Activated CD4-positive, alpha-beta T cell treated with anti-CD3 and anti-CD28 coated beads, Interleukin-10, Interleukin-2, amounts not matched to agents 100 ng/mL and 50 ng/mL, durations not matched to agents 16 hours and 8 hours (primary cell): ENCODE measurements at regions not wholly inside any gene's neighbourhood (a gene's known extent, or its start where the extent isn't known, plus 50 kb on each side); places are given as distances from the start of the nearest gene placed in this dataset.

Source experiments
- DNase-seq: peaks from one replicate; pipeline ENCODE4 v3.0.0-alpha.2; 2020

DNA sequence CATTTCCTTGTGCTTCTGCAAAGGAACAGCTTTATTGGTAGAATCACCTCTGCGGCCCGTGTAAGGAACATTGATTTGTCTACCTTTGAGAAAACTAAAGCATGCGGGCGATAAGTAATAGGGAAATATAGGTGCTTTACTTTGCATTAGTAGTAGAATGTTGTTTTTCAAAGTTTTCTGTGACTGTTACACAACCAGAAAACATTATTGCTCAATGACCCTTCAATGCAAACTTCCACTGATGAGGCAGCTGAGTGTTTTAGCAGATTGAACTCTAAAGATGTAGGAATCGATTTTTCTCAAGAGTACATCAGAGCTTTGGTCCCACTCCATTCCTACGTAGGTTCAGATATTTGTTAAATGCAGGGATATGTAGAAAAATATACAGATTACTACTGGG lies 427.8 kb downstream of the DNAJB9 start:
- DNase-seq, result no peak

DNA sequence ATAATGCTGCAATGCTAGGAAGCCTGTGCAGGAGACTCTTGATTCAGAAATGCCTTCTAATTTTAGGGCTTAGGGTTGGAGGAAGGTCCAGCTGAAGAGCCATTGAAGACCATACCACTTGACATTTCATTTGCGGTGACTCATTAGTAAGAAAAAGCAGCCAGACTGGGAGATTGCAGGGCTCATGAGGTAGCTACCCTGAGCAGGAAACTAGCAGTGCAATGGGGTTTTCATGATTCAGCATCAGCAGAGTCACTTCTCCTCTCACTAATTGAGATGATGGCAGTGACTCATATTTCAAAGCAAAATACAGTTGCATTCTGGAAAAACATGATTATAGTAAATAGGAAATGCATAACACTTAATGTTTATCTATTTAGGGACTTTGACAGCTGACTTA lies 434.1 kb downstream of the DNAJB9 start:
- no peak for DNase-seq

DNA sequence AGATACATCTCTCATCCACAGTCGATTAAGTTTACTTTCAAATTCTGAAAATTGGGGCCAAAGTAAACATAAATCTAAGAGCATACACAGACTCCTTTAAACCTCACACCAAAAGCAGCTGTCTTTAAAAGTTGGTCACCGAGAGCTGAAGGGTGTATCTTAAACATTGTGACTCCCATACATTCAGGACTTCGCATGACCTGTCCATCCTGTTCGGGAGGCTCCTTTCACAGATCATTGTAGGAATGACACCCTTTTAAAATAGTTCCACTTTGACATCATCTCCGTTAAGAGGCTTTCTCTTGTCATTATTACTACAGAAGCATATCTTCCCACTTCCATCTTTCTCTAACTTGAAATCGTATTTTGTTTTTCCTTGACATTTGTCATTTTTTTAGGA lies 440.0 kb downstream of the DNAJB9 start:
- DNase-seq, result no peak

DNA sequence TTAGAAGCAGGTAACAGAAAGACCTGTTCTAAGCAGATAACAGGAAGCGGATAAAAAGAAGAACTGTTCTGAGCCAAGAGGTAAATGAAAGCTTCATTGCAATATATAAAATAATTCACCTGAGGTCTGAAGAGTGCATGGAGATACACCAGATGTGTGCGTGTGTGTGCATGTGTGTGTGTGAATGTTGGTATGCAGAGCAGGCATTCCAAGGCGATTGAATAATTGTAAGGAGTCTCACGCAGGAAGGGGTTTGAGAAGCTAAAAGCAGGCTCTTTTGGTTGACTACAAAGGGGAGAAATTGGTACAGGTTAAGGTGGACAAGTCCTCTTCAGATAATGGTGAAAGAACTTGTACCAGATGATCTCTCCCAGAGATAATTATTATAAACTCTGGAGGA lies 450.6 kb downstream of the DNAJB9 start:
- DNase-seq, result no peak

DNA sequence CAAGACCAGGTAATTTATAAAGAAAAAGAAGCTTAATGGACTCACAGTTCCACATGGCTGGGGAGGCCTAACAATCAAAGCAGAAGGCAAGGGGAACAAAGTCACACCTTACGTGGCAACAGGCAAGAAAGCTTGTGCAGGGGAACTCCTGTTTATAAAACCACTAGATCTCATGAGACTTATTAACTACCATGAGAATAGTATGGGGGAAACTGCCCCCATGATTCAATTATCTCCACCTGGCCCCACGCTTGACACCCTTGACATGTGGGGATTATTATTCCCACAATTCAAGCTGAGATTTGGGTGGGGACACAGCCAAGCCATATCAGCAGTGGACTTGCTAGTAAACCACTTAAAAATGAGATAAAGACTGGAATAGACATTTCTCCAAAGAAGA lies 451.7 kb downstream of the DNAJB9 start:
- no peak for DNase-seq

DNA sequence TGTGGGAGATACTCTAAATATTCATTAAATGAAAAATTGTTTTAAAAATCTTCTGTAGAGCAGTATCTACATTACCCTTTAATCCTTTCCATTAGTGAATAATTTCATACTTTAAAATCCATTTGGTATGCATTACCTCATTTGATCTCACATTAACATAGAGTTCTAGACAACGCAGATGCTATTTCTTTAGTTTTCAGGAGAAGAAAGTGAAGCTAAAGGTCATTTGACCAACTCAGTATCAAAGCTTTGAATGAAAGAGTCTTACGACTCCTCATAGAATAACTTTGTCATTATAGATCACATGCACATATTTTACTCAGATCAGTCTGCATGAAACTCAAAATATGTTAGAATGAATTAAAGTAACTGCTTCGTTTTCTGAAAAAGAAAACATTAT lies 460.2 kb downstream of the DNAJB9 start:
- no peak for DNase-seq

DNA sequence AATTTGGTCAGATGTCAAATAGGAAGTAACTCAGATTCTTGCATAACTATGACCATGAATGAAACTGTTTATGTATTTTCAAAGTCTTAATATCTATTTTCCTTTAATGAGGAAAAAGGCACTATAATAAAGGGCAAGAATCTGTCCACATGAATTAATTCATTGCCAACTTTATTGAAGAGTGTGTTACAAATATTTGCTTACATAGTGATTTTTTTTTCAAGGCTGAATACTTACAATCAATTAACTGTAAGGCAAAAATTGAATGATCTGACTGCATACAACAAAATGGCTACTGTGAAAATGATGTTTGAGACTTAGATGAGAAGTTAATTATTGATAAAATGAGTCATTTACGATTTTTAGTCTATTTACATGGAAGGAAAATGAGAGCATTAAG lies 475.0 kb downstream of the DNAJB9 start:
- DNase-seq, result no peak

DNA sequence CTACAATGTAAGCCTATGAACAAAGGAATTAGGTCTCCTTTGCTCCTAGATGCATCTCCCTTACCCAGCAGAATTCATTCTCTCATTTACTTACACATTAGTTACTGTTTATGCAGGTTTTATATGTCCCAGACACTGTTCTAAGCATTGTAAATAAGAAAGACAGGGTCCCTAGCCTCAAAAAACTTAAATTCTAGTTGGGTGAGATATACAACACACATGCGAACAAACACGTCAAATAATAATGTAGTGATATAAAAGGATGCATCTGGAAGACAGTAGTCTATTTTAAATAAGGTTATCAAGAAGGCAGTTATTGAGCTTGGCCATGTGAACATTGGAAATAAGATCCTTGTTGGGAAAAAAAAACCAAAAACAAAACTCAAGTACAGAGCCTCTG lies 479.7 kb downstream of the DNAJB9 start:
- DNase-seq, result no peak

DNA sequence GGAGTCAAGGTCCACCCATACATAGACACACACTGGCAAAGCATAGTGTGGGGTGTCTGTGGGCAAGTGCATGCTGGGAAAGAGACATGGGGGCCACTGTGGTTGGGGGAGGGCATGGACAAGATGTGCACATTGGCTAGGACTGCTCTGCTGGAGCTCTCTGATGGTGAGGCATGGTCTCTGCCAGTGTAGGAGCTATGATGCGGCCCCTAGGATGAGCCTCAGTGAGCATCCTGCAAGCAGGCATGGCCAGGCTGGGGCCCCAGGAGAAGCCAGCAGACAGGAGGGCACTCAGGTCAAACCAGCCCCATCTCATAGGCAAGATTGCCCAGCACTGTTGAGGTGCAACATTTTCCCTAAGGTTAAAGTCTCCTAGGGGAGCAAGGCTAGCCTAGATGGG lies 489.4 kb downstream of the DNAJB9 start:
- no peak for DNase-seq

DNA sequence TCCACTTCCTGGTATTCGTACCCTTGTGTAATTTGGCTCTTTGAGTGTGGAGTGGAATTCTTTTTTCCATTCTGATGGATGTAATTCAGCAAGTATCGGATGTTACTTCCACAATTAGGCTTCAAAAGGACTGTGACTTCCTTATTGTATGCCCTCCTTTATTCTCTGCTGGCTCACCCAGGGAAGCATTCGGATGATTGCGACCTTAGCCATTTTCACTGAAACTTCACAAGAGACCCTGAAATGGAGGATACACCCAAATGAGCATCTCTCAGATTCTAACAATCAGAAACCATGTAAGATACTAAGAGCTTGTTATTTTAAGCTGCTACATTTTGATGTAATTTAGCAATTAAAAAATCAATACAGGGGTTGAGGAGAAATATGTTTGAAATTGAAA lies 493.1 kb downstream of the DNAJB9 start:
- no peak for DNase-seq

DNA sequence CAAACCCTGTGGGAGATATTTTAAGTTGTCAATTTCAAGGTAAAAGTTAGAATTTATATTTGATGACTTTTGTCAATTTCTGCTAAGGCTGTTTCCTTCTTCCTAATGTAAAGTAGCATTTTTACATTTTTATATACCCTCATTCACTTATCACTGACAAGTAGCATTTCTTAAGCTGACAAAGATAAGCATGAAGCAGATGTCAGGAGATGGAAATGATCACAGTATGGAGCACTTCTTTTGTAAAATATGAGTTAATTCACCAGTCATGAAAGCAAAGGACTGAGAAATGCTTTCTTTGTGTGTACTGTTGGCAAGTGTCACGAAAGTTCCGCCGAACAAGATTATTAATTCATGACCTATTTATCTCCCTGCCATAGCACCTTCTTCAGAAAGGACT lies 503.9 kb downstream of the DNAJB9 start:
- DNase-seq, result no peak

DNA sequence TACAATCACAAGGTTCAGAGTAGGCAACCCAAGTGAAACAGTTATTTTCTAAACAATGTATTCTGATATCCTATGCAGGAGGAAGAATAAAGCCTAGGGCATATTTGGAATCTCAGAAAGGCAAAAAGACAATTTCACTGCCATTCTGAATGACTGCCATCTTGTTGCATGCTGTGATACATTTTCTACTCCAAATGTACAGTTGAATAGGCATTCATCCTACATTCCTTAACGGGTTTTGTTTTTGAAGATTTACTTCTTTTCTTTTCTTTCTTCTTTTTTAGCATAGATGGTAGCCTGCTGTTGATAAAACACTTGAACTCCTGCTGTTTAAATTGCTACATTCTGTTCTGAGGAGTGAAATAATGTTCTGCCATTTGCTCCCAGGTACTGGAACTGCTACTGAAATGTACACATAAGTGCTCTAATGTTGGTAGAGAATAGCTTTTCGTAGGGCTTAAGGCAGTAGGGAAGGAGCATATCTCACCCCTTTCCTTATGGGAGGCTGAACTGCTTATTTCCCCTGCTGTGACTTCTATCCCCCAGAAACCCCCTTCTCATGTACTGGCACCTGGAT lies 506.8 kb downstream of the DNAJB9 start:
- DNase-seq, result no peak

DNA sequence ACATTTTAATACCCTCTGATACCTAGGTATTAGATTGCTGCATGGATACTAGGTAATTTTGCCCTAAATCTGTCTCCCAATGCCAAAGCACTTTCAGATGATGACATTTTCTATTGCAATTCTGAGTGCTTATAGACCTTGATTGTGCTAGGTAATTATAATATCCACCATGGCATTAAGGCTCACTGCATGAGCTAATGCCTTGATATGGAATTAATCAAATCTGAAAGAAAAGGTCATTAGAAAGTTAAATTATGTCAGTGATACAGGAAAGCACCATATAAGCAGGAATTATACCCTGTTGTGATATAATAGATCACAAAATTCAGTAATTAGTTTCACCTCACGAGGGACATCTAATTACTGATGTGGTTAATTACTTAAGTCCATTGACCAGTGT lies 521.4 kb downstream of the DNAJB9 start:
- DNase-seq, result no peak

DNA sequence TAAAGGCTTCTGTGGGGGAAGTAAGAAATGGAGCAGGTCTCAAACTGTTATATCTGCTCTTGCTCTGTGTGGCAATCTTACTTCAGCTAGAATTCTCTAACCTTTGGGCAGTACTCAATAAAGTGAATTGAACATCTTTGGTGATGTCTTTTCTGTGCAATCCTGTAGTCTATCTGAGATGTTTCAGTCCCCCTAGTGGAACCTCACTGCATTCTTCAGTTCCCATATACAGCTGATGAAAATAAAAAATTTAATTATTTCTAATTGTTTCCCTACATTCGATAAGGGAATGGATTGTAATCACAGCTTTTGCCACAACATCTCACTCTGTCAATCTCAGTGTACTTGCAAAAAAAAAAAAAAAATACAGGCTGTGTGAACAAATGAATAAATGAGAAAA lies 522.6 kb downstream of the DNAJB9 start:
- no peak for DNase-seq

DNA sequence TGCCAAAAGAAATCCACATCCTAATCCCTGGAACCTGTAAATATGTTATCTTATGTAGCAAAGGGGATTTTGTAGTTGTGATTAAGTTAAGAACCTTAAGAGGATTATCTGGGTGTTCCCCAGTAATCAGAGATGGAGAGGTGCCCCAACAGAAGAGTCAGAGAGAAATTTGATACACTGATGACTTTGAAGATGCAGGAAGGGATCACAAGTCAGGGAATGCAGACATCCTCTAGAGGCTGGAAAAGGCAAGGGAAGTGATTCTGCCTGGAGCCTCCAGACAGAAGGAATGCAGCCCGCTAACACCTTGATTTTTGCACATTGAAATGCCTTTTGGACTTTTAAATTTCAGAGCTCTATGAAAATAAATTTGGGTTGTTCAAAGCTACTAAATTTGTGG lies 531.7 kb downstream of the DNAJB9 start:
- DNase-seq, result no peak

DNA sequence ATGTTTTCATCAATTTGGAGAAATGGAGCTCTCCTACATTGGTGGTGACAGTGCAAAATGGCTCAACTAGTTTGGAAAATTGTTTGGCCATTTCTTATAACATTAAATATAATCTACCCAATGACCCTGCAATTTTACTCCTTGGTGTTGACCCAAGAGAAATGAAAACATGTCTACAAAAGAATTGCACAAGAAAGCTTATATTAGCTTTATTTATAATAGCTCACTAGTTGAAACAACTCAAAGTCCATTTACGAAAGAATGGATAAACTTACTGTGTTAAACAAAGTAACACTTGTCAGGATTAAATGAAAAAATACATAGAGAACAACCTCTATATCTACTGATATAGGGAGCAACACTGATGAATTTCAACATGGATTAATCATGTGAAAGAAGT lies 539.9 kb downstream of the DNAJB9 start:
- no peak for DNase-seq

DNA sequence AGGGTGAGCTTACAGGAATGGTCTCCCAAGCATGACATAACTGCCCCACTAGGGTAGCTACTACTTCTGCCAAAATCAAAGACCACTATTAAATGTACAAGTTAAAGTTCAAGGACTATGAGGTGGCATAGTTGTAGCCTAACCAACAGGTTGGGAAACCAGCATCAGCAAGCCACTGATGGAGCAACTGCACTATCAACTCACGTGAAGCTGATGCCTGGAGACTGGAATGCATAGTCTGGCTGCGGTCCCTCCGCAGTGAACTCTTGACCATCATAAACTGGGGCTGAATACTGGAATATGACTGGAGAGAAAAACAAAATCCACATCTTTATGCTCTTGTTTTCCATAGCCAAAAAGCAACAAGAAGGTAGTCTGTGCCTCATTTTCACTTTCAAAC lies 541.4 kb downstream of the DNAJB9 start:
- DNase-seq, result no peak

DNA sequence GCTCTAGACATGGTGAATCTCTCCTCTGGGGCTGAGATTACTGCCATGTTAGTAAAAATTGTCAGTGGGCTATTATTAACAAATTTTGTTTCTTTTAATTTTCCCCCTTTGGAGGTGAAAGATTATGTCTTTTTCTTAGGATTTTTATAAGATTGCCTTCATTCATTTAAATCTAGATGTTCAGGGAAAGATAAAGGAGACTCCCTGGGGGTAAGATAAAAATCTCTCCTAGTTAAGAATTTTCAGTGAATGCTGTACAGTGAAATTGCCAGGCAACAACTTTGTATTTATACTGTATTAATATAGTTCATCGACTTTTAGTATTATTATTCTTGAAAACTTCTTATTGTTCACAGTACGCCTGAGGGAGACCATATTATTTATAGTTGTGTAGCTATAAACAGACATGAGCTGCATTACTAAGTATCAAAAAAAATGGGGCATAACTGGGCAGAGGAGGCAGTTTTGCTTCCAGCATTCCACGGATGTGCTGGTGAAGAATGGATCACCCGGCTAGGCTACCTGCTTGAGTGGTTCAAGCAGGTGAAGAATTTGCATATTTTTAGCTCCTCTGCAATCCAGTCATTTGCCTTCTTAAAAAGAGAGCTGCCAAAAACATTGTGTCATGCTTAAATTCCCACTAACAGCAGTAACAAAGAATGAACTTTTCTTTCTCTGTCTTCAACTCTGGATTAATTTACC lies 552.1 kb downstream of the DNAJB9 start:
- DNase-seq, result no peak

DNA sequence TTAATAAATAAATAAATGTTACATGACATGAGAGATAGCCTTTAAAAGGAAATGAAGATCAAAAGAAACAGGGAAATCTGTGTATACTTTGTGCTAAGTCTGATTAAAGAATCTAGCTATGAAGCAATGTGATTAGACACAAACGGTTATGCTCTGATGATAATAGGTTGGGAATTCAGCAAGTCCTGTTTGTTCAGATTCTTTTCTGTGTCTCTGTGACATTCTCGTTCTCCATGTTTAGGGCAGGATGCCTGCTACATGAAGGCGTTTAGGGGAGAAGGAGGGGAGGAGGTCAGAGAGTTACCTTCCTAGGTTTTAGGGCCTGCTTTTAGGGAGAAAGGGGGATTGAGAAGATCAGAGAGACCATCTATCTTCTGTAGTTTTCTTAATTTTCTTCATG lies 555.3 kb downstream of the DNAJB9 start:
- no peak for DNase-seq

DNA sequence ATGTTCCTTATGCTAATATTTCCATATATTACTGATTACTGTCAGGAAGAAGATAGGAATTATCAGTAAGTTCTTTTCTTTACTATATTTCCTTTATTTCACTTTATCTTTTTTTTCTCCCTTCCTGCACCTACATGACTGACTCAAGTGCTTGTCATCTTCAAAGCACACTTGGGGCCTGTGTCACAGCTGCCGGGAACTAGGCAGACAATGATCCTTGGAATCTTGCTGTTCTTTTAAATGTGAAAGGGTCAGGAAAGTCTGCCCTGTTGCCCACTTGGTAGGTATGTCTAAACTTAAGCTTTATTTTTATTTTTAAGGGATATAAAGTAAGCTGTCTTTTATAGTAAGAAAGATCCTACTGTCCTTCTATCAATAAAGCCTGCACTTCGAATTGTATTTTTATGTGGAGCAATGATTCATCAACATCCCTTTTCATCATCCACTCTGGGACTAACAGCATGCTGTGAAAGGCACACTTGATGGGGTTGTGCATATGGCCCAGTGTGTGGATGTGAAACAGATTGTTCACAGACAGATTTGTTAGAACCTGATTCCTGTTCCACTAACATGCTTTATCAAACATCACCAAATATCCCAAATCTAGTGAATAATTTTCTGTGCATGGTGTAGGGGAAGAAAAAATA lies 556.9 kb downstream of the DNAJB9 start:
- DNase-seq, result no peak

DNA sequence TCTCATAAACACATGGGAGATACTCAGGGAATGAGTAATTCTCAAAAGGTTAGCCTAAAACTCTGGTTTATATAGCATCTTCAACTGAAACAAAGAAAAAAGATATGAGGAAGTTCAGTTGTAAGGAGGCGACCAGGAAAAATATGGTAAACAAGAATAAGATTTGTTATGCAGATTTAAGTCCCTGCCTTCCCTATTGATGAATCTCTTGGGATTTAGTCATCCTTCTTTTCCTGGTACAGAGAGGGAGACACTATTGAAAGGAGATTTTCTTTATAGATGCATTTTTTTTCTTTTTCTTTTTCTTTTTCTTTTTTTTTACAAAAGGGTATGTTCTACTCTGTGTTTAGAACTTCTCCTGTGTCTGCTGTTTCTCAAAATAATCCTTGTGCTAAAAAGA lies 557.5 kb downstream of the DNAJB9 start:
- no peak for DNase-seq

DNA sequence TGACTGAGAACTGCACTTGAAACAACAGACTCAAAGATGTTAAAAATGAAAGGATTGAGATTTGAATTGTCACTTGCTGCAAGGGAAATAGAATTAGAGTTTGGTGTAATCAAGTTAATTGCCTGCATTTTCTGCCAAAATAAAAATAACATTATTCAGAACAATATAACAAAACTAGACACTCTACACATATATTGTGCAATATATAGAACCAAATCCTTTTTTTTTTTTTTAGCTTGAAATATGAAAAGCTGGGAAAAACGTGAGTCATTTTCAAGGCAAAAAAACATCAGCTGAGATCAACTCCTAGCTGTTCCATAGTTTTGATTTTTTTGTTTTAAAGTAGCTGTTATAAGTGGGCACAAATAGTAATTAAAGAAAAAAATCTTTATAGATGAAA lies 561.5 kb downstream of the DNAJB9 start:
- DNase-seq, result no peak

DNA sequence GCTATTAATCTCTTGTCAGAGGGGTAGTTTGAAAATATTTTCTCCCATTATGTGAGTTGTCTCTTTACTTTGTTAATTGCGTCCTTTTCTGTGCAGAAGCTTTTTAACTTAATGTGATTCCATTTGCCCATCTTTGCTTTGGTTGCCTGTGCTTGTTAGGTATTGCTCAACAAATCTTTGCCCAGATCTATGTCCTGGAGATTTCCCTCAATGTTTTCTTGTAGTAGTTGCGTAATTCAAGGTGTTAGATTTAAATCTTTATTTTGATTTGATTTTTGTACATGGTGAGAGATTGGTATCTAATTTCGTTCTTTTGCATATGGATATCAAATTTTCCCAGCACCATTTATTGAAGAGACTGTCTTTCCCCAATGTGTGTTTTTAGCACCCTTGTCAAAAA lies 567.2 kb downstream of the DNAJB9 start:
- no peak for DNase-seq

DNA sequence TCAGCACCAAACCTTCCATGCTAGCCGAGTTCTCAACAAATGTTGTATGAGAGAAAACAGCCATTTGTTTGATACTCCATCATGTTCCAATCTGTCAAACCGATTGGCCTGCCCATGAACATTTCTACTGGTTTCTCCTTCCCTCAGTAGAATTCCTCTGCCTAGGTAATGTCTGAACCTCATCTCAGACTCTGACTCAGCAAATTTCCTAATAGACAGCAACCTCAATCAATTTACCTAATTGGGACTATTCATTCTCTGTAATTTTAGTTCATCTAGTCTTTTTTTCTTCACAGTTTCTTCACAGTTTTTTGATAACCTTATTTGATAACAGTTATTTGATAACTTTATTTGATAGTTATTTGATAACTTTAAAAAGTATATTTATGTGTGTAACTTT lies 585.1 kb downstream of the DNAJB9 start:
- DNase-seq, result no peak

DNA sequence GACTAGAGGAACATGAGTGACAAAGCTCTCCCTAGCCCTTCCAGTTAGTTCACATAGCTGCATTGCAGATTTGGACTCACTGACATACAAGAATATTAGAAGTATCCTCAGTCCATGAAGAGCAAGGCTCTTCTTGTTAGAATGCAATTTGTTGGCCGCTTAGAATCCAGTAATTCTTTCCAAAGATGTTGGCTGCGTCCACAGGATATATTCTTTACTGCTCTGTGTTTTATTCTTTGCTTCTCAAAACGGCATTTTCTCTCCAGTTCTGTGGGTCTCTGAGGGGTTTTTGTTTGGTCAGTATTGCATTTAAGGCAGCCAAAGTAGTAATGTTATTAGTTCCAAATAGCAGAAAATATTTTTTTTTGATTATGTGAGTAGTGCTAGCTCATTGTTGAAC lies 588.6 kb downstream of the DNAJB9 start:
- DNase-seq, result no peak
